ENCODE measurements at regions not wholly inside any gene's neighbourhood (a gene's known extent, or its start where the extent isn't known, plus 50 kb on each side); places are given as distances from the start of the nearest gene placed in this dataset.

DNA sequence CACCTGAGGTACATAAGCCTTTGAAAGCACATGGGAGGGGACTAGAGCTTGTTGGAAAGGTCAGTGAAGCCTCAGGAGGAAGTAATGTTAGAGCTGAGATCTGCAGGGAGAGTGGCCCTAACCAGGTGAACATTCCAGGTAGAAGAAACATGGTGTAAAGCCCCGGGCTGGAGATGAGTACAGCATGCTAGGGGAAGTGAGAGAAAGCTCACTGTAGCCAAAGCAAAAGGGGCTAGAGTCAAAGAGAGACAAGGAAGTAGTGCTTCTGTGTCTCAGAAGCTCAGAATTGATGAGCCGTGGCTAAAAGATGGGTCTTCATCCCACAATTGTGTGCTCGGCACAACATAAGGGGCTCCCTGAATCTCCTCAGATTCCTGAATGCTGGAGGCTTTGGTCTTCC lies 481.8 kb downstream of the XYLT1 start:
- TF ChIP-seq, protein P1, sequence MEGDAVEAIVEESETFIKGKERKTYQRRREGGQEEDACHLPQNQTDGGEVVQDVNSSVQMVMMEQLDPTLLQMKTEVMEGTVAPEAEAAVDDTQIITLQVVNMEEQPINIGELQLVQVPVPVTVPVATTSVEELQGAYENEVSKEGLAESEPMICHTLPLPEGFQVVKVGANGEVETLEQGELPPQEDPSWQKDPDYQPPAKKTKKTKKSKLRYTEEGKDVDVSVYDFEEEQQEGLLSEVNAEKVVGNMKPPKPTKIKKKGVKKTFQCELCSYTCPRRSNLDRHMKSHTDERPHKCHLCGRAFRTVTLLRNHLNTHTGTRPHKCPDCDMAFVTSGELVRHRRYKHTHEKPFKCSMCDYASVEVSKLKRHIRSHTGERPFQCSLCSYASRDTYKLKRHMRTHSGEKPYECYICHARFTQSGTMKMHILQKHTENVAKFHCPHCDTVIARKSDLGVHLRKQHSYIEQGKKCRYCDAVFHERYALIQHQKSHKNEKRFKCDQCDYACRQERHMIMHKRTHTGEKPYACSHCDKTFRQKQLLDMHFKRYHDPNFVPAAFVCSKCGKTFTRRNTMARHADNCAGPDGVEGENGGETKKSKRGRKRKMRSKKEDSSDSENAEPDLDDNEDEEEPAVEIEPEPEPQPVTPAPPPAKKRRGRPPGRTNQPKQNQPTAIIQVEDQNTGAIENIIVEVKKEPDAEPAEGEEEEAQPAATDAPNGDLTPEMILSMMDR (IDR thresholded peaks at IDR 0.05) = no peak
- no peak for TF ChIP-seq POLR2A (IDR thresholded peaks at IDR 0.05)
